A172 (cell line): ENCODE measurements at regions not wholly inside any gene's neighbourhood (a gene's known extent, or its start where the extent isn't known, plus 50 kb on each side); places are given as distances from the start of the nearest gene placed in this dataset.

ENCODE experiments used
- DNase-seq: peaks from one replicate; pipeline ENCODE4 v3.0.0-alpha.2; 2015; ENCODE audit warnings: low spot score

- DNase-seq = peak; percentile 21
These were observed 588.0 kb downstream of the PRELID2 start for GRCh38 chr5:145246961-145247744.

GRCh38 chr5:145246379-145246778 is 588.8 kb downstream of the PRELID2 start:
- no peak for DNase-seq

GRCh38 chr5:145245354-145245753 is 589.8 kb downstream of the PRELID2 start:
- no peak for DNase-seq

- peak; percentile 56 for DNase-seq
These were observed 590.4 kb downstream of the PRELID2 start for GRCh38 chr5:145244788-145245187.

GRCh38 chr5:145244251-145244650 is 590.9 kb downstream of the PRELID2 start:
- no peak for DNase-seq

- DNase-seq = no peak
These were observed 592.1 kb downstream of the PRELID2 start for GRCh38 chr5:145243016-145243415.

- no peak for DNase-seq
These were observed 592.6 kb downstream of the PRELID2 start for GRCh38 chr5:145242551-145242950.

- peak; percentile 67 for DNase-seq
These were observed 597.3 kb downstream of the PRELID2 start for GRCh38 chr5:145237843-145238242.

GRCh38 chr5:145236983-145237382 is 598.2 kb downstream of the PRELID2 start:
- DNase-seq = no peak

GRCh38 chr5:145236127-145236526 is 599.0 kb downstream of the PRELID2 start:
- DNase-seq = no peak

GRCh38 chr5:145233461-145233860 is 601.7 kb downstream of the PRELID2 start:
- no peak for DNase-seq

- no peak for DNase-seq
These were observed 604.4 kb downstream of the PRELID2 start for GRCh38 chr5:145230781-145231180.

- DNase-seq = no peak
These were observed 606.6 kb downstream of the PRELID2 start for GRCh38 chr5:145228564-145228963.

- no peak for DNase-seq
These were observed 607.3 kb downstream of the PRELID2 start for GRCh38 chr5:145227881-145228280.

- DNase-seq = no peak
These were observed 608.4 kb downstream of the PRELID2 start for GRCh38 chr5:145226726-145227125.

GRCh38 chr5:145225529-145225928 is 609.6 kb downstream of the PRELID2 start:
- no peak for DNase-seq

- DNase-seq = no peak
These were observed 611.6 kb downstream of the PRELID2 start for GRCh38 chr5:145223582-145223981.

- no peak for DNase-seq
These were observed 612.5 kb downstream of the PRELID2 start for GRCh38 chr5:145222622-145223021.

GRCh38 chr5:145221416-145221815 is 613.7 kb downstream of the PRELID2 start:
- DNase-seq = no peak

GRCh38 chr5:145220481-145220880 is 614.7 kb downstream of the PRELID2 start:
- no peak for DNase-seq

- no peak for DNase-seq
These were observed 616.2 kb downstream of the PRELID2 start for GRCh38 chr5:145218982-145219381.

- DNase-seq = no peak
These were observed 617.1 kb downstream of the PRELID2 start for GRCh38 chr5:145218019-145218418.

GRCh38 chr5:145210020-145210419 is 625.1 kb downstream of the PRELID2 start:
- DNase-seq = no peak

GRCh38 chr5:145205546-145205945 is 629.6 kb downstream of the PRELID2 start:
- DNase-seq = no peak
